ENCODE measurements at regions not wholly inside any gene's neighbourhood (a gene's known extent, or its start where the extent isn't known, plus 50 kb on each side); places are given as distances from the start of the nearest gene placed in this dataset.

DNA sequence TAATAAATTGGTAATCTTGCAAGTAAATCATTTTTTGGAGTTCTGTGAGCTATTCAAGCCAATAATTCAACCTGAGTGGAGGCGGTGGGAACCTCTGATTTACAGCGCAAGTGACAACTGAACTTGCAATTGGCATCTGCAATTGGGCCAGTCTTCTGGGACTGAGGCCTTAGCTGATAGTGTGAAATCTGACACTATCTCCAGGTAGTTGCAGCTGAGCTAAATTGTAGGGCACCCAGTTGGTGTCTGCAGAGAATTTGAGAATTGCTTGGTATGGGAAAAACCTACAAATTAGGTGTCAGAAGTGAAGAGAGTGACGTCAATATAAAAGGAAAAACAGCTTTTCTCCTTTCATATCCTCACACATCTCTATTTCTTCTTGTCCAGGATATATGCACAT is 1633.6 kb upstream of the GOT2 start:
- TF ChIP-seq CTCF (IDR thresholded peaks at IDR 0.05) (no peak), POLR2A (IDR thresholded peaks at IDR 0.05) (no peak)

All from uterus (tissue), 2 donors.